ENCODE measurements at regions not wholly inside any gene's neighbourhood (a gene's known extent, or its start where the extent isn't known, plus 50 kb on each side); places are given as distances from the start of the nearest gene placed in this dataset.

DNA sequence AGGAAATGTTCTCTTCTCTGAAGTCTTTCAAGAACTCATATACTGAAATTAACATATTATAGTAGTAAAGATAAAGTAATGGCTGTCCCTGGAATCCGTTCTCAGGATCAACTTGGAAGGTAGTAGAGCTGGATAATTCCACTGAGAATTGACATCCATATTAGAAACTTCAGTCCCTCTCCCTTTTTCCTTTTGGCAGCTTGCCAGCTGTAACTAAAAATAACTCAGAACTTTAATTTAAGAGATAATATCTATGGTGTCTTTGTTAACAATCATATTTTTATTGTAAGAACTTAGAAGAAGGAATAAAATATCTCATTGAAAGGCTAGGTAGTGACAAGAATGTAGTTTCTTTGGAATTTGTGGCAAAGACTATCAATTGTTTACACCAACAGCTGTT is 61.4 kb upstream of the PLEKHA5 start:
- H3F3A ChIP-seq (ENCODE audit: insufficient read depth, low read length, poor library complexity, severe bottlenecking): peaks cover 8% of the 10 kb centered on the region
- no peak overlapping the region for H2AFZ ChIP-seq (ENCODE audit: low read depth, low read length)
- H3K27me3 ChIP-seq (ENCODE audit: insufficient read depth, low read depth, low read length): no peaks in the 10 kb centered on the region
- no peak overlapping the region for H3K4me3 ChIP-seq (ENCODE audit: low read length)
- no peaks in the 10 kb centered on the region for H4K20me1 ChIP-seq (ENCODE audit: insufficient read depth)
- H3K9me3 ChIP-seq (ENCODE audit: low read length): no peaks in the 10 kb centered on the region
- no peak overlapping the region for H3K27ac ChIP-seq (ENCODE audit: low read length)
- H3K4me2 ChIP-seq (ENCODE audit: low read length): no peak overlapping the region
- TF ChIP-seq EP300 (conservative IDR thresholded peaks at IDR 0.05; ENCODE audit: poor library complexity, severe bottlenecking) (no peak), POLR2AphosphoS5 (IDR thresholded peaks at IDR 0.05) (no peak), TAF1 (IDR thresholded peaks at IDR 0.05; ENCODE audit: low read depth) (no peak), RAD21 (conservative IDR thresholded peaks at IDR 0.05) (no peak), SMC3 (conservative IDR thresholded peaks at IDR 0.05; ENCODE audit: poor library complexity) (no peak), MXI1 (conservative IDR thresholded peaks at IDR 0.05; ENCODE audit: poor library complexity, severe bottlenecking) (no peak), EZH2 (IDR thresholded peaks at IDR 0.05; ENCODE audit: borderline replicate concordance, insufficient read depth, low read length, poor library complexity, severe bottlenecking) (no peak)
- TF ChIP-seq, protein P1, sequence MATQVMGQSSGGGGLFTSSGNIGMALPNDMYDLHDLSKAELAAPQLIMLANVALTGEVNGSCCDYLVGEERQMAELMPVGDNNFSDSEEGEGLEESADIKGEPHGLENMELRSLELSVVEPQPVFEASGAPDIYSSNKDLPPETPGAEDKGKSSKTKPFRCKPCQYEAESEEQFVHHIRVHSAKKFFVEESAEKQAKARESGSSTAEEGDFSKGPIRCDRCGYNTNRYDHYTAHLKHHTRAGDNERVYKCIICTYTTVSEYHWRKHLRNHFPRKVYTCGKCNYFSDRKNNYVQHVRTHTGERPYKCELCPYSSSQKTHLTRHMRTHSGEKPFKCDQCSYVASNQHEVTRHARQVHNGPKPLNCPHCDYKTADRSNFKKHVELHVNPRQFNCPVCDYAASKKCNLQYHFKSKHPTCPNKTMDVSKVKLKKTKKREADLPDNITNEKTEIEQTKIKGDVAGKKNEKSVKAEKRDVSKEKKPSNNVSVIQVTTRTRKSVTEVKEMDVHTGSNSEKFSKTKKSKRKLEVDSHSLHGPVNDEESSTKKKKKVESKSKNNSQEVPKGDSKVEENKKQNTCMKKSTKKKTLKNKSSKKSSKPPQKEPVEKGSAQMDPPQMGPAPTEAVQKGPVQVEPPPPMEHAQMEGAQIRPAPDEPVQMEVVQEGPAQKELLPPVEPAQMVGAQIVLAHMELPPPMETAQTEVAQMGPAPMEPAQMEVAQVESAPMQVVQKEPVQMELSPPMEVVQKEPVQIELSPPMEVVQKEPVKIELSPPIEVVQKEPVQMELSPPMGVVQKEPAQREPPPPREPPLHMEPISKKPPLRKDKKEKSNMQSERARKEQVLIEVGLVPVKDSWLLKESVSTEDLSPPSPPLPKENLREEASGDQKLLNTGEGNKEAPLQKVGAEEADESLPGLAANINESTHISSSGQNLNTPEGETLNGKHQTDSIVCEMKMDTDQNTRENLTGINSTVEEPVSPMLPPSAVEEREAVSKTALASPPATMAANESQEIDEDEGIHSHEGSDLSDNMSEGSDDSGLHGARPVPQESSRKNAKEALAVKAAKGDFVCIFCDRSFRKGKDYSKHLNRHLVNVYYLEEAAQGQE (IDR thresholded peaks at IDR 0.05; ENCODE audit: borderline replicate concordance): no peak
- TF ChIP-seq, protein P2, sequence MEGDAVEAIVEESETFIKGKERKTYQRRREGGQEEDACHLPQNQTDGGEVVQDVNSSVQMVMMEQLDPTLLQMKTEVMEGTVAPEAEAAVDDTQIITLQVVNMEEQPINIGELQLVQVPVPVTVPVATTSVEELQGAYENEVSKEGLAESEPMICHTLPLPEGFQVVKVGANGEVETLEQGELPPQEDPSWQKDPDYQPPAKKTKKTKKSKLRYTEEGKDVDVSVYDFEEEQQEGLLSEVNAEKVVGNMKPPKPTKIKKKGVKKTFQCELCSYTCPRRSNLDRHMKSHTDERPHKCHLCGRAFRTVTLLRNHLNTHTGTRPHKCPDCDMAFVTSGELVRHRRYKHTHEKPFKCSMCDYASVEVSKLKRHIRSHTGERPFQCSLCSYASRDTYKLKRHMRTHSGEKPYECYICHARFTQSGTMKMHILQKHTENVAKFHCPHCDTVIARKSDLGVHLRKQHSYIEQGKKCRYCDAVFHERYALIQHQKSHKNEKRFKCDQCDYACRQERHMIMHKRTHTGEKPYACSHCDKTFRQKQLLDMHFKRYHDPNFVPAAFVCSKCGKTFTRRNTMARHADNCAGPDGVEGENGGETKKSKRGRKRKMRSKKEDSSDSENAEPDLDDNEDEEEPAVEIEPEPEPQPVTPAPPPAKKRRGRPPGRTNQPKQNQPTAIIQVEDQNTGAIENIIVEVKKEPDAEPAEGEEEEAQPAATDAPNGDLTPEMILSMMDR (IDR thresholded peaks at IDR 0.05; ENCODE audit: poor library complexity, severe bottlenecking): no peak
- H3K9ac ChIP-seq (ENCODE audit: low read length): no peak overlapping the region
- H3K79me2 ChIP-seq (replicated peaks; ENCODE audit: insufficient read depth, low read length): no peaks in the 10 kb centered on the region
- H3K9me2 ChIP-seq (ENCODE audit: insufficient read depth, low read length): no peaks in the 10 kb centered on the region
- no peaks in the 10 kb centered on the region for H3K36me3 ChIP-seq (ENCODE audit: insufficient read depth, low read length)

DNA sequence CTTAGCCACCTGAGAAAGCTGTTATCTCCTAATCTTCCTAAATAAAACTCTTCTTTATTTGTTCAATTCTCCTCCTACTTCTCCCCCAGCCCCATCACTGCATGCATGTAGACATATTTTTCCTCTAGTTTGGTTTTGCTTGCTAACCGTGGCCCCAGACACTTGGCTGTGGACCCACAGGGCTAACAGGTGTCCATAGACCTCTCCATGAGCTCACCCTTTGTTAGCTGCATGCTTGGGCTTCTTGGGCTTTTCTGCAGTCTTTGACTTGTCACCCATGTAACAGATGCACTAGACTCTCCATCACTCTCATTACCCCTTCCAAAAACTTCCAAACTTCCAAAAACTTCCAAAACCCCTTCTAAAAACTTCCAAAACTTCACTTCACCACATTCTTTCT is 59.2 kb upstream of the PLEKHA5 start:
- H3K27ac ChIP-seq (ENCODE audit: low read length): no peak overlapping the region
- no peaks in the 10 kb centered on the region for H3K36me3 ChIP-seq (ENCODE audit: insufficient read depth, low read length)
- H4K20me1 ChIP-seq (ENCODE audit: insufficient read depth): no peaks in the 10 kb centered on the region
- no peak overlapping the region for H3K4me2 ChIP-seq (ENCODE audit: low read length)
- H3F3A ChIP-seq (ENCODE audit: insufficient read depth, low read length, poor library complexity, severe bottlenecking): peaks cover 8% of the 10 kb centered on the region
- H3K79me2 ChIP-seq (replicated peaks; ENCODE audit: insufficient read depth, low read length): no peaks in the 10 kb centered on the region
- no peaks in the 10 kb centered on the region for H3K9me2 ChIP-seq (ENCODE audit: insufficient read depth, low read length)
- no peaks in the 10 kb centered on the region for H3K9me3 ChIP-seq (ENCODE audit: low read length)
- H3K9ac ChIP-seq (ENCODE audit: low read length): no peak overlapping the region
- no peak overlapping the region for H2AFZ ChIP-seq (ENCODE audit: low read depth, low read length)
- no peaks in the 10 kb centered on the region for H3K27me3 ChIP-seq (ENCODE audit: insufficient read depth, low read depth, low read length)
- TF ChIP-seq, protein P2 (IDR thresholded peaks at IDR 0.05; ENCODE audit: poor library complexity, severe bottlenecking): no peak
- TF ChIP-seq EZH2 (IDR thresholded peaks at IDR 0.05; ENCODE audit: borderline replicate concordance, insufficient read depth, low read length, poor library complexity, severe bottlenecking) (no peak), POLR2AphosphoS5 (IDR thresholded peaks at IDR 0.05) (no peak), EP300 (conservative IDR thresholded peaks at IDR 0.05; ENCODE audit: poor library complexity, severe bottlenecking) (no peak), TAF1 (IDR thresholded peaks at IDR 0.05; ENCODE audit: low read depth) (no peak), RAD21 (conservative IDR thresholded peaks at IDR 0.05) (no peak)
- TF ChIP-seq, protein P1 (IDR thresholded peaks at IDR 0.05; ENCODE audit: borderline replicate concordance): no peak
- no peak overlapping the region for H3K4me3 ChIP-seq (ENCODE audit: low read length)
